ENCODE measurements at regions not wholly inside any gene's neighbourhood (a gene's known extent, or its start where the extent isn't known, plus 50 kb on each side); places are given as distances from the start of the nearest gene placed in this dataset.

DNA sequence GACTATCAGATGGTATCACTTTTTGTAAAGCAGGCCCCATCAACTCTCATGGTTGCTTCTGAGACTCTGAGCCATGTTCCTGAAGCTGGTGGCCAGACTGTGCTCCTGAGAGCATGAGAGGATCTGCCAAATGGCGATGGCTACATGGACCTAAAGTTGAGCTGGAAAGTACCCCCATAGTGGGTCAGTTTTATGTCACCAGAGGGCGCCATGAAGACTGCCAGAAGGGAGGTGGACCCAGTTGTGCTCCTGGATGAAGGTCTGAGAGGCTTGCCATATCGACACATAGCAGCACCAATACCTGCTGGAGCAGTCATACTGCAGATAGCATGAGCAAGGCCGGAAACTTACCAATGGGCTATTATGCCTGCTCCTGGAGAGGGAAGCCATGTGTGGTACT lies 105.7 kb downstream of the SLITRK2 start:
- CTCF ChIA-PET, result no interaction called here

More for the DNA sequence above, 105.7 kb downstream of the SLITRK2 start:
- Histone ChIP-seq H3K4ac (ENCODE audit: low read depth, low read length) (no peak overlapping the region), H3K56ac (ENCODE audit: extremely low read depth, insufficient read depth, low read length) (no peak overlapping the region), H3K9me1 (ENCODE audit: insufficient read depth, low read length) (no peaks in the 10 kb centered on the region), H3K27ac (ENCODE audit: insufficient read depth, low read length) (no peak overlapping the region), H2AK9ac (replicated peaks; ENCODE audit: low read depth, low read length, poor library complexity) (no peak overlapping the region), H3K79me1 (ENCODE audit: low read depth in 1 of 2, low read length in 2 of 2) (no peaks in the 10 kb centered on the region), H4K8ac (ENCODE audit: low read depth in 2 of 2, low read length in 2 of 2) (no peak overlapping the region), H3K9ac (ENCODE audit: low read depth, low read length) (no peak overlapping the region), H3K4me2 (ENCODE audit: low read depth, low read length) (no peak overlapping the region), H2BK15ac (ENCODE audit: low read depth, low read length) (no peak overlapping the region), H3K18ac (ENCODE audit: low read depth, low read length) (no peak overlapping the region), H3K36me3 (ENCODE audit: control insufficient read depth, insufficient read depth, low read length) (no peaks in the 10 kb centered on the region), H3K23ac (ENCODE audit: low read depth, low read length) (no peak overlapping the region), H4K91ac (ENCODE audit: insufficient read depth, low read depth, low read length) (no peak overlapping the region), H3K4me3 (ENCODE audit: insufficient read depth, low read depth, low read length) (no peak overlapping the region), H3K4me1 (ENCODE audit: control insufficient read depth, insufficient read depth, low read length) (no peaks in the 10 kb centered on the region), H2BK20ac (ENCODE audit: low read depth, low read length) (no peak overlapping the region), H3K9me3 (ENCODE audit: control insufficient read depth, insufficient read depth, low read length) (peaks cover 15% of the 10 kb centered on the region), H2AFZ (replicated peaks; ENCODE audit: low read length, poor library complexity) (no peak overlapping the region), H2AK5ac (ENCODE audit: low read depth, low read length) (no peak overlapping the region), H2BK120ac (ENCODE audit: low read depth, low read length) (no peak overlapping the region), H3K27me3 (ENCODE audit: control insufficient read depth, insufficient read depth, low read length) (no peaks in the 10 kb centered on the region), H3K14ac (replicated peaks; ENCODE audit: low read depth, low read length) (no peak overlapping the region), H2BK5ac (ENCODE audit: low read depth, low read length, poor library complexity, severe bottlenecking) (no peak overlapping the region), H4K5ac (ENCODE audit: low read depth, low read length) (no peak overlapping the region), H4K20me1 (ENCODE audit: insufficient read depth, low read length) (no peaks in the 10 kb centered on the region)
- WGBS, 2 experiments (ENCODE audit: extremely low coverage in 2 of 2, insufficient read length in 1 of 2), result 0% methylated on average over 1 of the region's 4 CpGs; no CpG with 5 or more reads in 1 of the 2 experiments
- POLR2A ChIA-PET (ENCODE audit: unreplicated experiment), result no interaction called here
- intact Hi-C loops (cut with micrococcal nuclease), result no loop called here
- no TSS peak for BruUV-seq (replicated peaks)
- dilution Hi-C loops (cut with HindIII; ENCODE audit: low sequenced_read_pairs, unreplicated experiment), result no loop called here
- no peak for ATAC-seq (ENCODE audit: low read depth)
- in situ Hi-C loops (cut with MboI; ENCODE audit: low sequenced_read_pairs), result no loop called here
- DNase-seq, result no peak
- TF ChIP-seq NFE2L2 (IDR thresholded peaks at IDR 0.05; ENCODE audit: low read depth, low read length), result no peak
- no peak for TF ChIP-seq CEBPB (IDR thresholded peaks at IDR 0.05; ENCODE audit: low read depth, low read length)
- no peak for TF ChIP-seq RAD21 (IDR thresholded peaks at IDR 0.05; ENCODE audit: low read length)
- TF ChIP-seq SMC3 (IDR thresholded peaks at IDR 0.05; ENCODE audit: low read depth, low read length), result no peak
- no peak for TF ChIP-seq RCOR1 (IDR thresholded peaks at IDR 0.05; ENCODE audit: insufficient replicate concordance, low read length)
